GM21619 (cell line): ENCODE measurements at regions not wholly inside any gene's neighbourhood (a gene's known extent, or its start where the extent isn't known, plus 50 kb on each side); places are given as distances from the start of the nearest gene placed in this dataset.
"Not testable (repeated sequence)": the region's sequence is repeated elsewhere in the genome, so short reads cannot be mapped to it uniquely, and the experiment has no call there.

Experiments used
- ATAC-seq: cut with Tn5 transposase; IDR thresholded peaks from one replicate; pipeline ENCODE4 v1.9.1; 2021; ENCODE audit not compliant: unreplicated experiment

DNA sequence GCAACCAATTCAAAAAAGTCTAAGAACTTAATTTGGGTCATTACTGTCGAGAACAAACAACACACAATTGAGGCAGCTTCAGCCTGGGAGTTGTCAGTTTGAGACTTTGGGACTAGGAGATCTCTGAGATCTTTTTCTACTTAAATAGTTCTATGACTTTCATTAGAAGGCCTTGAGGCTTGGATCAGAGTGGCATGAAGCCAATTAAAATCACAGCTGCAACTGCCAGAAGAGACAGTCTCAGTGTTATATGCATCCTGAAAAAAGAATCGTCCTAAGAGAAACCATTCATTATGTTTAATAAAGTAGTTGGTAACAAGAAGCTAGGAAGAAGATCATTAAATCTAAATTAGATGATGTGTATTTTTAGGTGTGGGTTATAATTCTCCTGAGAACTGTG, 170.8 kb upstream of the RASSF8 start:
- ATAC-seq = no peak

GRCh38 chr12:25788707-25789442, 169.6 kb upstream of the RASSF8 start:
- no peak for ATAC-seq

DNA sequence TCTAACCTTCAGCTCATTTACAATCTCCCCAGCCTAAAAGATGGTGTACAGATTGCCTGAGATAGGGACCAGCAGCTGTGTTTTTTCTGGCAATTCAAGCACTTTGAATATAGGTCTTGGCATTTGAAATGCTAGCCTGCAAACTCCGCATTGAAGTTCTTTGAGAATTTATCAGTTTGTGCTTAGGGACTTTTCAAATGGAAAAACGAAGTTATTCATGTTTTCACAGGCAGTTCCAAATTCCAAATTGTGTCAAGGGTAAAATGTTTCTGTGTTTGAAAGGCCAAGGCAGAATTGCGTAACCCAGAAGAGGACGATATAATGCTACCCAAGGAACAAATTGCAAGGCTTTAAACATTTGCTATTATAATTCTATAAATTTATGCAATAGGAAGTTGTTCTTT, 168.9 kb upstream of the RASSF8 start:
- no peak for ATAC-seq

DNA sequence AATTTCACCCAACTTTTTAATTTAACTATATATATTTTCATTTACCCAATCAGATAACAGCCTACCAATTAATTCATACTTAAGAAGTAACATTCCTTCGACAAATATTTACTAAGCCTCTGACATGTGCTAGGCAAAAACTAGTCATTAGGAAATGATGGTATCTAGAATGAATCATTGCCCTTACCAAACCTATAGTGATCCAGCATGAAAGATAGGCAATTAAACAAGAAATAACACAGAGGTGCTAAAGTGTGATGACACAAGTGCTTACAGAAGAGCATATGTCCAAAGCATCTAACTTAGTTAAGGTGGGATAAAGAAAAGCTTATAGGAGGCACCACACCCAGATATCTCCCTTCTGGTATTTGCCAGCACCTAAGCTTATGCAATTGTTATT, 166.5 kb upstream of the RASSF8 start:
- ATAC-seq = no peak

GRCh38 chr12:25793196-25793595, 165.3 kb upstream of the RASSF8 start:
- ATAC-seq = no peak

DNA sequence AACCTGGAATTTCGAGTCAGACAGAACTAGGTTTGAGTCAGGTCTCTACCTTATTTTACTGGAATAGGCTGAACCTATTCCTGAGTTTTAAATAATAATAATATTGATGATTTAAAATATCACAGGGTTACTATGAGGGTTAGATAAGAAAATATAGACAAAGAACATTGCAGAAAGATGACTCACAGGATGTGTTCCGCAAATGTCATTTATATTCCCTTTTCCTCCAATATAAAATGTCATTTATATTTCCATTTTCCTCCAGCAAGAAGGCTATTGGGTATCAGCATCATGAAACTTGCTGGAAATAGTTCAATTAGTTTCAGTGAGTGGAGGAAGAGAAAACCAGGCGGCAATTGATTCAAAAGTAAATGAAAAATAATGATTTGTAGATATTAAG, 163.9 kb upstream of the RASSF8 start:
- no peak for ATAC-seq

DNA sequence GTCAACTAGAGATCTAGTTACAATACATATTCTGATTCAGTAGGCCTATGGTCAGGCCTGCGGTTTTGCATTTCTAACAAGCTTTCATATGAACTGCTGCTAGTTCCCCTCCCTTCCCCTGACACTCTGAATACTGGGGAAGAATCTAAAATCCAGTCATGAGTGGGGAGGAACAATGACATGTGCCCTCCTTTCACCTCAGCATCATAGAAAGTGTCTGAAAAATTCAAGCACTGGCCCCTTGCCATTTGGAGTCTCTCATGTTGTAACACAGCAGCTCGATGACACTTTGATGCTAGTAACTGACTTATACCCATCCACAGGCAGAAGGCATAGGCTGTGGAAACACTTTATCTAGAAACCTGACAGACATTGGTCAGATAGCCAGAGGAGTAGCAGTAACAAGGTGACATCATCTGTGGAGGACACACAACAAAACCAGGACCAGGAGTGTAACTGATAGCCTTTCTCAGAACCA, 161.9 kb upstream of the RASSF8 start:
- ATAC-seq = no peak

DNA sequence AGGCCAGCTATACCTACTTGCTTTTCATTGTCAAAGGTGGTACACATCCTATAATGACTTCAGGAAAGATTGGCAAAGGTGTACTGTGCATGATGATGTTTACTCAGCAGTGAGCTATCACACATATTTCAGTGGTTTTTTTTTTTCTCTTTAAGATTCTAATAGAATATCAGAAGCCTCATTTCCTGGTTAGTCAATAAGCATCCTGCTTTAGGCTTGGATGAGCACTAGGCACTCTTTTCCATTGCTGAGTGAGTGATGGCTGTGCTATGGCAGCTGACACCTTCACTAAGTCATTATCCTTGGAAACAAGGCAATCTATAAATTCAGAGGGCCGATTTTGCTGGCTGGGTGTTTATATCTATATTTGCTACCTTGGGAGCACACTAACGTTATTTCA, 161.1 kb upstream of the RASSF8 start:
- no peak for ATAC-seq

GRCh38 chr12:25797949-25798348, 160.5 kb upstream of the RASSF8 start:
- ATAC-seq = no peak

DNA sequence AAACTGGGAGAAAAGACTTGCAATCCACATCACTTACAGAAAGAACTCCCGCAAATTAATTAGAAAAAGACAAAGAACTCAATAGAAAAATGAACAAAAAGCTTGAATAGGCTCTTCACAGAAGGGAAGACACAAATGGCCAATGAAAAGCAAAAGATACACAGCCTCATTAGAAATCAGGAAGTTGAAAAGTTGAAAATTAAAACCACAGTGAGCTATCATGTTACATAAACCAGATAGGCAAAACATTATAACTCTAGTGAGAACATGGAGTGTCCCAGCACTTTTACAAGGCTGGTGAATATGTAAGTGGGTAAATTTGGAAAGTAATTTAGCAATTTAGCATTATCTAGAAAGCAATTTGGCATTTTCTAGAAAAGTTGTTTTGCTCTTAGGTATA, 158.4 kb upstream of the RASSF8 start:
- ATAC-seq = no peak

DNA sequence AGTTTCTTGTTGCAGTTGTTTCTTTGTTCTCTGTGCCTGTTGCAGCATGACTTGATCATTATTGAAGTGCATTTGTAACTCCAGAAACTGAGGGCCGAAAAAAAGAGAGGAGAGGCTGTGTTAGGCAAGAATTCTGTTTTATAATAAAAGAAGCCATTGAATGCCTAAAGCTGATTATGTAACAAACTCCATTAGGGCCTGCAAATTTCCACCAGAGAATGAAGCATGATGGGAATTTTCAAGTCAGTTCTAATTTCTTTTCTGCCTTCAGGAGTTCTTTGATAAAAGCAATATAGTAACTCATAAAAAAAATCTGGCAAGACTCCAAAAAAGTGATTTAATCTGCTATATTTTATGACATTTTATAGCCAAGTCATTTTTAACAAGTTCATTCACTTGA, 156.7 kb upstream of the RASSF8 start:
- ATAC-seq = no peak

GRCh38 chr12:25802143-25802542, 156.3 kb upstream of the RASSF8 start:
- ATAC-seq = no peak

GRCh38 chr12:25803029-25803664, 155.3 kb upstream of the RASSF8 start:
- ATAC-seq = not testable (repeated sequence)

DNA sequence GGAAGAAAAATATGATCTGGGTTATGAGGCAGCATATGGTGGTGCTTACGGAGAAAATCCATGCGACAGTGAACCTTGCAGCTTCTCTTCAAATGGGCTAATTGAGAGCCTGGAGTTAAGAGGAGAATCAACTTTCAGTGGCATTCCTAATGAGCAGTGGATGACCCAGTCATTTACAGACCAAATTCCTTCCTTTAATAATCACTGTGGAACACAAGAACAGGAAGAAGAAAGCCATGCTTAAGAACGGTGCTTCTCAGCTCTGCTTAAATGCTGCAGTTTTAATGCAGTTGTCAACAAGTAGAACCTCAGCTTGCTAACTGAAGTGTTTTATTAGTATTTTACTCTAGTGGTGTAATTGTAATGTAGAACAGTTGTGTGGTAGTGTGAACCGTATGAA, 154.2 kb upstream of the RASSF8 start:
- not testable (repeated sequence) for ATAC-seq

DNA sequence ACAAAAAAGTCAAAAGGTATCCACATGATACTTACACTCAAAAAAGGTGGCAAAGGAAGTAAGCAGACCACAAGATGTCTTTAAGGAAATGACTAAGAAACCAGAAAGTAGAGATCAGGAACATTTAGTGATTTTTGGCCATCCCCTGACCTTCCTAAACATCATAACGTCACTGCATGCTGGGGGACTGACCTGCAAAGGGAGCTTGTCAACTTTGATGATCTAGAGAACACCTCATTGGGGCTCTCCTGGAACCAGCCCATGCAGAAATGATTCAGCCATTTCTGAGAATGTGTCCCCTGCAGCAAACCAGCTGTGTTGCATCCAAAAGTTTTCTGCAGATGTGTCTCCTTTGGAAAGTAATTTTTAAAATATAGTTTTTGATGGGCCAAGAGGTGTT, 152.2 kb upstream of the RASSF8 start:
- ATAC-seq = no peak

DNA sequence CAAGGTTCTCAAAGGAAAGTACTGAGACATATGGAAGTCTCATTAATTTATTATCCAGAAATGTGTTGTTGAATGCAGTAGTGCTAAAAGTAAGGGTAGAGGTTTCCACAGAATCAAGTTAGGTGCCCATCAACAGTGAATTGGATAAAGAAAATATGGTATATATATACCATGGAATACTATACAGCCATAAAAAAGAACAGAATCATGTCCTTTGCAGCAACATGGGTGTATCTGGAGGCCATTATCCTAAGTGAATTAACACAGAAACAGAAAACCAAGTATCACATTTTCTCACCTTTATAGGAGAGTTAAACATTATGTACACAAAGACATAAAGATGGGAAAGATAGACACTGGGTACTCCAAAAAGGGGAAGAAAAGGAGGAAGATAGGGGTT, 149.9 kb upstream of the RASSF8 start:
- no peak for ATAC-seq

- ATAC-seq = no peak
Observed at GRCh38 chr12:25810683-25811082, 147.8 kb upstream of the RASSF8 start.

DNA sequence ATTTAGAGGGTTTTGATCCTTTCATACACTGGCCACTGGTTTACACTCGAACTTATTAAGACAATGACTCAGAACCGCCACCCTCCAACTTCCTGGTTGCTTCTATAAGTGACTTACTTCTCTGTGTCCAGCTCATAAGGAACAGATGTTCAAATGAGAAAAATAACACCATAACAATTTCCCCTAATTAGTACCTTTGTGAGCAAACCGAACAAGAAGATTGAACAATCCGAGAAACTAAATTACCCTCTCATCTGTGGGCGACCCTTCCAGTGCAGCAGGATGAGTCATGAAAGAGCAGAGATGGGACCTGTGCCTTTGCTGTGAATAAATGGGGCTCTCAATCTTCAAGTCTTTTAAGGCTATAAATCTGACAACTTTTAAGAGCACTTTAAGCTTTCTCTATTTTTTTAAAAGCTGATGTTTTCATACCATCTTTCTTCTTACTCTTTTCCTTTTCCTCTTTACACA, 146.8 kb upstream of the RASSF8 start:
- no peak for ATAC-seq

DNA sequence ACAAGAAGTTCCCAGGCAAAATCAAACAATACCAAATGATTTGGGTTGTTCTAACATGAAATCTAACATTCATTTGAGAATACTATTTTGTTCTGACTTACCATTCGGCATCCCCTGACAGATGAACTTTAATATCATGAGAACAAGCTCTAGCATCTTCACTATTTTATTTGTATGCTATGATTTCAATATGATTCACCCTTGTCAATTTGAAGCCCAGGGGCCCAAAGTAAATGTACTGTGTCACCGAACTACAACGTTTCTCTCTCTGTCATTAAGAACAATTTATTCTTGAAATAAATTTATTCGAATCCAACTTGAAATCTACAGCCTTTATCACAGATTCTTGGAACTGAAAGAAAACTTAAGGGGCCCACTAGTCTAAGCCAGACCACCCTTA, 146.2 kb upstream of the RASSF8 start:
- ATAC-seq = no peak

GRCh38 chr12:25813843-25814242, 144.6 kb upstream of the RASSF8 start:
- ATAC-seq = no peak

- no peak for ATAC-seq
Observed at GRCh38 chr12:25816637-25817036, 141.8 kb upstream of the RASSF8 start.

DNA sequence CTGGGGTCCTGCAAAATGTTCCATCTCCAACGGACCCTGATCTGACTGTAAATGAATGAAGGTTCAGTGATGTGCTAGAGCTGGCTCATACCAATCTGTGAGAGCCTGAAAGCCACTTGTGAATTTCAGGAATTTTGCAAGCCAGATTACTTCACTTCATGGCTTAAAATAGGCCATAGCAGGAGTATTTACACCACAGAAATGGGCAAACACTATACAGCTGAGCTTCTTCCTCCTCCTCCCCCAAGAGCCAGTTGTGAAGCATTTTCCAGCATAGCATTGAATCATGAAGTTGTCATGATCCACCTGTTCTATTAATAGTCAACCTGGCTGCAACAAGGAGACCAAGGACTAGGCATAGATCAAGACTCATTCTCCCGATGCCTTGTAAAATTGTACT, 141.3 kb upstream of the RASSF8 start:
- ATAC-seq = no peak
